GM23338 (cell line): ENCODE measurements at regions not wholly inside any gene's neighbourhood (a gene's known extent, or its start where the extent isn't known, plus 50 kb on each side); places are given as distances from the start of the nearest gene placed in this dataset.

ENCODE experiments used
- ATAC-seq: fragments of 200-7000 bp; cut with Tn5 transposase; 3 replicates; pipeline ENCODE4 v1.9.1; 2020
- DNase-seq: peaks from one replicate; pipeline ENCODE4 v3.0.0-alpha.2; 2015; ENCODE audit warnings: low spot score
- H2AFZ ChIP-seq: fragments of 200-600 bp; sonication (generic); 2 replicates; pipeline ENCODE4 v1.8.0; 2016; ENCODE audit warnings: antibody characterized with exemption, mild to moderate bottlenecking, moderate library complexity
- H3F3A ChIP-seq: fragments of 200-600 bp; sonication (generic); replicated peaks from 2 replicates; pipeline ENCODE4 v1.8.0; 2017; ENCODE audit warnings: antibody characterized with exemption, mixed run types, low read depth
- H3K27ac ChIP-seq: fragments of 200-600 bp; sonication (generic); 2 replicates; pipeline ENCODE4 v1.6.1; 2016; ENCODE audit warnings: low read depth
- H3K27me3 ChIP-seq: fragments of 200-600 bp; sonication (generic); 2 replicates; pipeline ENCODE4 v1.8.0; 2016; ENCODE audit warnings: mild to moderate bottlenecking, mixed run types, moderate library complexity; ENCODE audit not compliant: insufficient read depth
- H3K36me3 ChIP-seq: fragments of 200-600 bp; sonication (generic); 2 replicates; pipeline ENCODE4 v1.8.0; 2016; ENCODE audit warnings: mild to moderate bottlenecking; ENCODE audit not compliant: insufficient read depth
- H3K4me1 ChIP-seq: fragments of 200-600 bp; sonication (generic); 2 replicates; pipeline ENCODE4 v1.8.0; 2016; ENCODE audit warnings: mild to moderate bottlenecking, moderate library complexity; ENCODE audit not compliant: insufficient read depth
- H3K4me2 ChIP-seq: fragments of 200-600 bp; sonication (generic); 2 replicates; pipeline ENCODE4 v1.7.1; 2017; ENCODE audit warnings: mixed run types
- H3K4me3 ChIP-seq: fragments of 200-600 bp; sonication (generic); 2 replicates; pipeline ENCODE4 v1.6.1; 2016; ENCODE audit warnings: mixed run types
- H3K79me2 ChIP-seq: fragments of 200-600 bp; sonication (generic); replicated peaks from 2 replicates; pipeline ENCODE4 v1.8.0; 2017; ENCODE audit warnings: mild to moderate bottlenecking; ENCODE audit not compliant: insufficient read depth
- H3K9me2 ChIP-seq: fragments of 200-600 bp; sonication (generic); 2 replicates; pipeline ENCODE4 v1.8.0; 2017; ENCODE audit not compliant: insufficient read depth
- H4K20me1 ChIP-seq: fragments of 200-600 bp; sonication (generic); replicated peaks from 2 replicates; pipeline ENCODE4 v1.8.0; 2017; ENCODE audit warnings: mild to moderate bottlenecking; ENCODE audit not compliant: insufficient read depth
- H3K27ac Mint-ChIP-seq: 2 replicates; pipeline ENCODE4 v1.8.0; 2020; ENCODE audit warnings: inconsistent platforms, mild to moderate bottlenecking, moderate library complexity, mixed read lengths
- H3K27me3 Mint-ChIP-seq: 3 replicates; pipeline ENCODE4 v1.8.0; 2022; ENCODE audit warnings: low read depth, mild to moderate bottlenecking, moderate library complexity, mixed read lengths, inconsistent platforms; ENCODE audit not compliant: insufficient read depth, poor library complexity
- H3K36me3 Mint-ChIP-seq: 3 replicates; pipeline ENCODE4 v1.8.0; 2021; ENCODE audit warnings: low read depth, mild to moderate bottlenecking, inconsistent platforms, moderate library complexity, mixed read lengths
- H3K4me1 Mint-ChIP-seq: 3 replicates; pipeline ENCODE4 v1.8.0; 2020; ENCODE audit warnings: mild to moderate bottlenecking, inconsistent platforms, mixed read lengths
- H3K4me3 Mint-ChIP-seq: 3 replicates; pipeline ENCODE4 v1.8.0; 2021; ENCODE audit warnings: moderate library complexity, mild to moderate bottlenecking, inconsistent platforms, mixed read lengths
- H3K9me3 Mint-ChIP-seq: 3 replicates; pipeline ENCODE4 v1.8.0; 2020; ENCODE audit warnings: moderate library complexity, mild to moderate bottlenecking, inconsistent platforms, mixed read lengths
- CREB1 ChIP-seq: fragments of 250-450 bp; sonication (Bioruptor Pico); IDR thresholded peaks from 2 replicates; pipeline ENCODE4 v1.5.0; 2020; ENCODE audit warnings: low read depth, mild to moderate bottlenecking, moderate library complexity
- CTCF ChIP-seq, 2 experiments: fragments of 200-600 bp in 1 of 2; sonication (generic) in 1 of 2; conservative IDR thresholded peaks; 2 replicates each; pipeline versions ENCODE4 v1.5.1 to v1.6.1; 2016 to 2017; ENCODE audit warnings: antibody characterized with exemption in 2 of 2, low read depth in 2 of 2, mild to moderate bottlenecking in 2 of 2, moderate library complexity in 1 of 2
- ETS1 ChIP-seq: IDR thresholded peaks from 2 replicates; pipeline ENCODE4 v1.6.1; 2016; ENCODE audit warnings: antibody characterized with exemption
- EZH2 ChIP-seq: fragments of 200-600 bp; sonication (generic); IDR thresholded peaks from one replicate; pipeline ENCODE4 v1.8.0; 2017; ENCODE audit warnings: antibody characterized with exemption, mild to moderate bottlenecking, low read depth; ENCODE audit not compliant: unreplicated experiment
- EZH2phosphoT487 ChIP-seq: fragments of 200-600 bp; sonication (generic); IDR thresholded peaks from one replicate; pipeline ENCODE4 v1.8.1; 2018; ENCODE audit warnings: antibody characterized with exemption; ENCODE audit not compliant: unreplicated experiment
- JUNB ChIP-seq: IDR thresholded peaks from one replicate; pipeline ENCODE4 v1.6.1; 2016; ENCODE audit warnings: antibody characterized with exemption; ENCODE audit not compliant: unreplicated experiment
- NANOG ChIP-seq: IDR thresholded peaks from 2 replicates; pipeline ENCODE4 v1.6.1; 2016; ENCODE audit warnings: antibody characterized with exemption, borderline replicate concordance
- POLR2AphosphoS5 ChIP-seq: IDR thresholded peaks from 2 replicates; pipeline ENCODE4 v1.6.1; 2016; ENCODE audit warnings: antibody characterized with exemption, low read depth
- REST ChIP-seq: IDR thresholded peaks from one replicate; pipeline ENCODE4 v1.6.1; 2018; ENCODE audit warnings: antibody characterized with exemption; ENCODE audit not compliant: unreplicated experiment
- STAT1 ChIP-seq: IDR thresholded peaks from one replicate; pipeline ENCODE4 v1.6.1; 2016; ENCODE audit warnings: antibody characterized with exemption; ENCODE audit not compliant: unreplicated experiment
- ZNF114 ChIP-seq: fragments of 250-450 bp; sonication (Bioruptor Pico); IDR thresholded peaks from 2 replicates; pipeline ENCODE4 v1.5.0; 2020; ENCODE audit warnings: mild to moderate bottlenecking, moderate library complexity
- ZNF331 ChIP-seq: fragments of 250-450 bp; sonication (Bioruptor Pico); IDR thresholded peaks from 2 replicates; pipeline ENCODE4 v1.5.0; 2020; ENCODE audit warnings: low read depth, mild to moderate bottlenecking, moderate library complexity
- ZNF462 ChIP-seq: fragments of 250-450 bp; sonication (Bioruptor Pico); IDR thresholded peaks from 2 replicates; pipeline ENCODE4 v1.5.0; 2020; ENCODE audit warnings: mild to moderate bottlenecking, moderate library complexity

GRCh38 chr2:21591926-21592325, 468.2 kb downstream of the TDRD15 start (continued):
- no peak for TF ChIP-seq STAT1
- TF ChIP-seq EZH2 = no peak
- TF ChIP-seq ZNF331 (CRISPR knock-in tag) = no peak
- TF ChIP-seq POLR2AphosphoS5 = no peak
- TF ChIP-seq NANOG = no peak
- TF ChIP-seq CREB1 = no peak
- TF ChIP-seq ZNF114 (CRISPR knock-in tag) = no peak
- TF ChIP-seq CTCF (conservative IDR thresholded peaks at IDR 0.05; ENCODE audit: low read depth in 2 of 2) = no peak

GRCh38 chr2:21599417-21599816, 475.6 kb downstream of the TDRD15 start:
- H3K27ac ChIP-seq = no peak overlapping the region
- H3K4me3 ChIP-seq = no peak overlapping the region
- no peak overlapping the region for H3K4me3 Mint-ChIP-seq
- H3K27me3 ChIP-seq = no peaks in the 10 kb centered on the region
- H2AFZ ChIP-seq = no peak overlapping the region
- H3K36me3 ChIP-seq = peaks cover 3% of the 10 kb centered on the region; the same call in 1 of the 2 replicates
- no peaks in the 10 kb centered on the region for H3K4me1 ChIP-seq
- no peaks in the 10 kb centered on the region for H3K27me3 Mint-ChIP-seq
- H3K27ac Mint-ChIP-seq = no peak overlapping the region; the same call in 1 of the 2 replicates
- no peaks in the 10 kb centered on the region for H3F3A ChIP-seq
- H3K9me3 Mint-ChIP-seq = peaks cover 11% of the 10 kb centered on the region; the same call in 2 of the 3 replicates
- no peak for DNase-seq
- H3K79me2 ChIP-seq = no peaks in the 10 kb centered on the region
- no peaks in the 10 kb centered on the region for H4K20me1 ChIP-seq
- H3K4me2 ChIP-seq = no peak overlapping the region
- H3K9me2 ChIP-seq = no peaks in the 10 kb centered on the region
- no peak for ATAC-seq
- no peaks in the 10 kb centered on the region for H3K4me1 Mint-ChIP-seq
- H3K36me3 Mint-ChIP-seq = peaks cover 3% of the 10 kb centered on the region; the same call in 2 of the 3 replicates
- TF ChIP-seq ZNF462 (CRISPR knock-in tag) (no peak), JUNB (no peak), NANOG (no peak), ZNF331 (CRISPR knock-in tag) (no peak), EZH2phosphoT487 (no peak), REST (no peak), POLR2AphosphoS5 (no peak), ZNF114 (CRISPR knock-in tag) (no peak), STAT1 (no peak), CREB1 (no peak), EZH2 (no peak), ETS1 (no peak)
